ENCODE measurements at regions not wholly inside any gene's neighbourhood (a gene's known extent, or its start where the extent isn't known, plus 50 kb on each side); places are given as distances from the start of the nearest gene placed in this dataset.

- no peak for TF ChIP-seq REST (IDR thresholded peaks at IDR 0.05; ENCODE audit: unreplicated experiment)
Measured at GRCh38 chr2:134193006-134193405, 60.9 kb upstream of the MGAT5 start (continued).

GRCh38 chr2:134194519-134194918 is 59.4 kb upstream of the MGAT5 start:
- H3K36me3 ChIP-seq (ENCODE audit: insufficient read depth) = no peaks in the 10 kb centered on the region
- Mint-ChIP-seq H3K27ac (no peak overlapping the region), H3K36me3 (ENCODE audit: low read depth) (peaks cover 7% of the 10 kb centered on the region; the same call in 2 of the 3 replicates), H3K9me3 (peaks cover 4% of the 10 kb centered on the region; the same call in 2 of the 3 replicates), H3K4me1 (peaks cover 41% of the 10 kb centered on the region), H3K27me3 (ENCODE audit: insufficient read depth, low read depth, poor library complexity) (no peaks in the 10 kb centered on the region), H3K4me3 (no peak overlapping the region)
- H3K27ac ChIP-seq (ENCODE audit: low read depth) = no peak overlapping the region
- peaks cover 5% of the 10 kb centered on the region; the same call in 1 of the 2 replicates for H3K9me2 ChIP-seq (ENCODE audit: insufficient read depth)
- H3K27me3 ChIP-seq (ENCODE audit: insufficient read depth) = no peaks in the 10 kb centered on the region
- H3K4me3 ChIP-seq = no peak overlapping the region
- H3F3A ChIP-seq (replicated peaks; ENCODE audit: low read depth) = no peaks in the 10 kb centered on the region
- no peak overlapping the region for H2AFZ ChIP-seq
- DNase-seq (ENCODE audit: low spot score) (no peak), ATAC-seq (no peak)
- H3K4me1 ChIP-seq (ENCODE audit: insufficient read depth) = peaks cover 17% of the 10 kb centered on the region
- H4K20me1 ChIP-seq (replicated peaks; ENCODE audit: insufficient read depth) = no peaks in the 10 kb centered on the region; the same call in 1 of the 2 replicates
- H3K79me2 ChIP-seq (replicated peaks; ENCODE audit: insufficient read depth) = peaks cover 65% of the 10 kb centered on the region
- H3K4me2 ChIP-seq = no peak overlapping the region
- TF ChIP-seq POLR2AphosphoS5 (IDR thresholded peaks at IDR 0.05; ENCODE audit: low read depth) = no peak
- no peak for TF ChIP-seq STAT1 (IDR thresholded peaks at IDR 0.05; ENCODE audit: unreplicated experiment)
- TF ChIP-seq CREB1 (CRISPR knock-in tag; IDR thresholded peaks at IDR 0.05; ENCODE audit: low read depth) = no peak
- no peak for TF ChIP-seq ZNF462 (CRISPR knock-in tag; IDR thresholded peaks at IDR 0.05)
- no peak for TF ChIP-seq JUNB (IDR thresholded peaks at IDR 0.05; ENCODE audit: unreplicated experiment)
- TF ChIP-seq NANOG (IDR thresholded peaks at IDR 0.05; ENCODE audit: borderline replicate concordance) = no peak
- TF ChIP-seq ZNF114 (CRISPR knock-in tag; IDR thresholded peaks at IDR 0.05) = no peak
- TF ChIP-seq REST (IDR thresholded peaks at IDR 0.05; ENCODE audit: unreplicated experiment) = no peak
- TF ChIP-seq ETS1 (IDR thresholded peaks at IDR 0.05) = no peak
- no peak for TF ChIP-seq ZNF331 (CRISPR knock-in tag; IDR thresholded peaks at IDR 0.05; ENCODE audit: low read depth)

Data from GM23338 (cell line).